Peyer's patch (tissue), 4 donors: ENCODE measurements at regions not wholly inside any gene's neighbourhood (a gene's known extent, or its start where the extent isn't known, plus 50 kb on each side); places are given as distances from the start of the nearest gene placed in this dataset.

Source experiments
- DNase-seq, 3 donors: peaks; one replicate each; pipeline ENCODE4 v3.0.0-alpha.2; 2017 to 2019
- H3K27ac ChIP-seq, 4 donors: fragments of 200-600 bp; sonication (generic); one replicate each; pipeline ENCODE4 v1.5.1; 2016 to 2019
- H3K27me3 ChIP-seq, 2 donors: fragments of 200-600 bp; sonication (generic); one replicate each; pipeline ENCODE4 v1.5.1; 2019
- H3K36me3 ChIP-seq, 3 donors: fragments of 200-600 bp; sonication (generic); one replicate each; pipeline ENCODE4 v1.5.1; 2016 to 2019
- H3K4me1 ChIP-seq, 4 donors: fragments of 200-600 bp; sonication (generic); one replicate each; pipeline ENCODE4 v1.5.1; 2016 to 2019
- H3K4me3 ChIP-seq, 4 donors: fragments of 200-600 bp; sonication (generic); 1 replicate in 3 of 4; 2 replicates in 1 of 4; pipeline ENCODE4 v1.5.1; 2016 to 2019; ENCODE audit warnings: mild to moderate bottlenecking in 1 of 4
- H3K9me3 ChIP-seq, 4 donors: fragments of 200-600 bp; sonication (generic); one replicate each; pipeline ENCODE4 v1.5.1; 2016 to 2019; ENCODE audit warnings: mild to moderate bottlenecking in 1 of 4
- POLR2A ChIP-seq, 2 donors: fragments of 450-650 bp; IDR thresholded peaks; one replicate each; pipeline ENCODE4 v1.5.1; 2017; ENCODE audit warnings: antibody characterized with exemption in 2 of 2, mild to moderate bottlenecking in 2 of 2, moderate library complexity in 2 of 2
- TF ChIP-seq, protein P1 (sequence below), 6 experiments: fragments of 450-650 bp in 4 of 6; fragments of 200-600 bp in 2 of 6; sonication (generic) in 1 of 6; IDR thresholded peaks; one replicate each; pipeline ENCODE4 v1.5.1; 2017 to 2019; ENCODE audit warnings: antibody characterized with exemption in 6 of 6, mild to moderate bottlenecking in 3 of 6, moderate library complexity in 1 of 6

DNA sequence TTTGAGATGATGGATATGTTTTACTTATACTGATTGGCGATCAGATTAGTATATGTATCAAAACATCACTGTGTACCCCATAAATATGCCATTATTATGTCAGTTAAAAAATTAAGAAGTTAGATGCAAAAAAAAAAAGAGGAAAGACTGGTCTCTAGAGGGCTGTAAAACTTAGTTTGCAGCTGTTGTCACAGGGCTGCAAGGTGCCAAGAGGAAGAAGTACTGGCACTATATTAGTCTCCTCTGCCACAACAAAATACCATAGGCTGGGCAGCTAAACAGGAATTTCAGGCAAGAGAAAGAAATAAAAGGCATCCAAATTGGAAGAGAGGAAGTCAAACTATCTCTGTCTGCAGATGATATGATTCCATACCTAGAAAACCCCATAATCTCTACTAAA is 177.8 kb upstream of the PLPP4 start:
- H3K27ac ChIP-seq, result no peak overlapping the region
- no peak for DNase-seq
- TF ChIP-seq, protein P1, sequence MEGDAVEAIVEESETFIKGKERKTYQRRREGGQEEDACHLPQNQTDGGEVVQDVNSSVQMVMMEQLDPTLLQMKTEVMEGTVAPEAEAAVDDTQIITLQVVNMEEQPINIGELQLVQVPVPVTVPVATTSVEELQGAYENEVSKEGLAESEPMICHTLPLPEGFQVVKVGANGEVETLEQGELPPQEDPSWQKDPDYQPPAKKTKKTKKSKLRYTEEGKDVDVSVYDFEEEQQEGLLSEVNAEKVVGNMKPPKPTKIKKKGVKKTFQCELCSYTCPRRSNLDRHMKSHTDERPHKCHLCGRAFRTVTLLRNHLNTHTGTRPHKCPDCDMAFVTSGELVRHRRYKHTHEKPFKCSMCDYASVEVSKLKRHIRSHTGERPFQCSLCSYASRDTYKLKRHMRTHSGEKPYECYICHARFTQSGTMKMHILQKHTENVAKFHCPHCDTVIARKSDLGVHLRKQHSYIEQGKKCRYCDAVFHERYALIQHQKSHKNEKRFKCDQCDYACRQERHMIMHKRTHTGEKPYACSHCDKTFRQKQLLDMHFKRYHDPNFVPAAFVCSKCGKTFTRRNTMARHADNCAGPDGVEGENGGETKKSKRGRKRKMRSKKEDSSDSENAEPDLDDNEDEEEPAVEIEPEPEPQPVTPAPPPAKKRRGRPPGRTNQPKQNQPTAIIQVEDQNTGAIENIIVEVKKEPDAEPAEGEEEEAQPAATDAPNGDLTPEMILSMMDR (IDR thresholded peaks at IDR 0.05), result no peak
- no peak for TF ChIP-seq POLR2A (IDR thresholded peaks at IDR 0.05)
- H3K9me3 ChIP-seq, result no peaks in the 10 kb centered on the region
- H3K4me1 ChIP-seq, result no peaks in the 10 kb centered on the region
- H3K4me3 ChIP-seq, result no peak overlapping the region
- H3K27me3 ChIP-seq, result no peaks in the 10 kb centered on the region
- H3K36me3 ChIP-seq, result no peaks in the 10 kb centered on the region

DNA sequence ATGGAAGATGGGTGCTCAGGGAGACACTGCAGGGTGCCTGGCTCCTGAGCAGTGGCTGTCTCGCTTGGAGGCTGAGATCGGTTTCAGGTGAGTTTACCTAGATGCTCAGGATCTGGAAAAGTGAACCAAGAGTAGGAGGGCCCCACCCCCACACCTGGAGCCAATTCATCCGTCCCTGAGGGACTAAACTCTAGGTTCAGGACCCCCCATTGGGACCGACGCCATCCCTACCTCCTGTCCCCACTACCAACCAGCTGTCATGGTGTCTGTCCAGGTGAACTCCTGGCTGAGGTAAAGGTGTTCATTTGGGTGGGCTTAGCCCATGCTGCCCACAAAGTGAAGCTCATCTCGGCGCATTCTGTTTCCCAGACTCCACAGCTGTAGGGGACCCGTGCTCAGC is 174.6 kb upstream of the PLPP4 start:
- H3K27me3 ChIP-seq, result no peaks in the 10 kb centered on the region
- no peaks in the 10 kb centered on the region for H3K9me3 ChIP-seq
- TF ChIP-seq POLR2A (IDR thresholded peaks at IDR 0.05), result no peak
- TF ChIP-seq, protein P1 (IDR thresholded peaks at IDR 0.05), result no peak
- no peak overlapping the region for H3K27ac ChIP-seq
- no peak for DNase-seq
- H3K4me3 ChIP-seq, result no peak overlapping the region
- H3K36me3 ChIP-seq, result no peaks in the 10 kb centered on the region
- no peaks in the 10 kb centered on the region for H3K4me1 ChIP-seq

DNA sequence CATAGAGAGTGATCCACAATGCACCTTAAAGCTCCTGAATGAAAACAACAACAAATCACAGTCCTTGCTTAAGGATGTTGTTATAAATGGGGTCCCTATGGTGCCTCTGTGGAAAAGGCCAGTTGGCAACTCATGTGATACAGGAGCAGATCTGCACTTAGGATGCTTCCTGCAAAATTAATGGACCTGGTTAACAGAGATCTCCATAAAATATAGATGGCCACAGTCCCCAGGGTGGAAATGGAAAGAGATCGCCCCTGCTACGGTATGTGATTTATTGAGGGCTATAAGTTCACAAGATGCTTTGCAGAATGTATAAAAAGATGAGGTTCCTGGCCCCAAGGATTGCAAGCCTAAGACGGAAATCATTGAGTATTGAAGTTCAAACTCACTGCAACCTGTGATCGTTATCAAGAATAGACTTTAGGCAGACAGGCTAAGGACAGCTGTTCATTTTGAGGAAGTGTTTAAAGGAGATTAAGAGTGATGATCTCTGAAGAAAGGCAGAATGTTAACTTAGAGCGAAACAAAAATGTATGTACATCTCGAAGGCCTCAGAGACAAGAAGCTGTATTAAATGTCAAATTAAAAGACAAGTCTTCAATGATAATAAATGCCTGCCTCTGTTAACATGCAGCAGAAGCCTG is 174.1 kb upstream of the PLPP4 start:
- Histone ChIP-seq H3K4me1 (no peaks in the 10 kb centered on the region), H3K27ac (no peak overlapping the region), H3K4me3 (no peak overlapping the region), H3K9me3 (no peaks in the 10 kb centered on the region), H3K27me3 (no peaks in the 10 kb centered on the region), H3K36me3 (no peaks in the 10 kb centered on the region)
- no peak for TF ChIP-seq POLR2A (IDR thresholded peaks at IDR 0.05)
- TF ChIP-seq, protein P1 (IDR thresholded peaks at IDR 0.05), result no peak
- DNase-seq, result no peak

DNA sequence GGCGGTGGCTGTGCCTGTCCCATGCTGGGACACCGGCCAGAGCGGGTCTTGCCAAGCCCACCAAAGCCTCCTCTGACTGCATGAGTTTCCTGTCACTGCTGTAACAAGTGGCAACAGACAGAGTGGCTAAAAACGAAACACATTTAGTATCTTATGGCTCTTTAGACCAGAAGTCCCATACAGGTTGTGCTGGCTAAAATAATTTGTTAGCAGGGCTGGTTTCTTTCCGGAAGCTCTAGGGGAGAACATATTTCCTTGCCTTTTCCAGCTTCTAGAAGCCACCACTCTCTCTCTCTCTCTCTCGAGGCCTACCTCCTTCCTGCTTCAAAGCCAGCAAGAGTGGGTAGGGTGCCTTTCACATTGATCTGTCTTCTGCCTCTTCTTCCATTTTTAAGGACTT is 171.6 kb upstream of the PLPP4 start:
- H3K27ac ChIP-seq, result no peak overlapping the region
- TF ChIP-seq, protein P1 (IDR thresholded peaks at IDR 0.05), result no peak
- TF ChIP-seq POLR2A (IDR thresholded peaks at IDR 0.05), result no peak
- H3K9me3 ChIP-seq, result no peaks in the 10 kb centered on the region
- DNase-seq, result no peak
- H3K4me3 ChIP-seq, result no peak overlapping the region
- H3K36me3 ChIP-seq, result no peaks in the 10 kb centered on the region
- H3K27me3 ChIP-seq, result no peaks in the 10 kb centered on the region
- H3K4me1 ChIP-seq, result no peaks in the 10 kb centered on the region

DNA sequence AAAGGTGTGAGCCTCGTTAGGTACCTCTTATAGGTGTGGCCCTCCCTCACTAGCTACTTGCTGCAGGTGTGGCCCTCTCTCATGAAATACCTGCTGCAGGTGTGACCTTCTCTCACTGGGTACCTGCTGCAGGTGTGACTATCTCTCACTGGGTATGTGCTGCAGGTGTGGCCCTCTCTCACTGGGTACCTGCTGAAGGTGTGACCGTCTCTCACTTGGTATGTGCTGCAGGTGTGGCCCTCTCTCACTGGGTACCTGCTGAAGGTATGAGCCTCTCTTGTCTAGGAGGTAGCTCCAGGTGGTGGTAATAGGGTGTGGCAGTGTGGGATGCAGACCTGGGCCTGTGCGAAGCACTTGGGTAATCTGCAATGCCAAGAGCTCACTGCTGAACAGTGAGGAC is 170.7 kb upstream of the PLPP4 start:
- no peak for TF ChIP-seq POLR2A (IDR thresholded peaks at IDR 0.05)
- TF ChIP-seq, protein P1 (IDR thresholded peaks at IDR 0.05), result no peak
- Histone ChIP-seq H3K27me3 (no peaks in the 10 kb centered on the region), H3K4me3 (no peak overlapping the region), H3K36me3 (no peaks in the 10 kb centered on the region), H3K4me1 (no peaks in the 10 kb centered on the region), H3K9me3 (no peaks in the 10 kb centered on the region), H3K27ac (no peak overlapping the region)
- no peak for DNase-seq

DNA sequence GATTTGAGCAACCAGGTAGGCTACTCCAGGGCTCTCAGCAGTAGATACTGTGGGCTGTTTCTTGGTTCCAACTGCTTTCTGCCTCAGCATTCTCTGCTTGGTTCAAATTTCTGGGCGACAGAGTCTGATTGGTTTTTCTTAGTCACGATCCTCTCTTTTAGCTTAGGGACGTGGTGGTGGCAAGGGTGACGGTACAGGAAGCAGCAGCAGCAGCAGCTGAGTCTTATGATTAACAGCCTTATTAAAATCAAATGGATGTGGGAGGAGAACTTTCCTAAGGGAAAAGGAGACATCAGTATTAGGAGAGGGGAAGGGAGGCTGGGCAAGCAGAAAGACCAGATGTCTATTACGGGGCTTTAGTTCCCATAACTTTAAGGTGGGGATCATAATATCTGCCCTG is 156.5 kb upstream of the PLPP4 start:
- no peak for TF ChIP-seq POLR2A (IDR thresholded peaks at IDR 0.05)
- TF ChIP-seq, protein P1 (IDR thresholded peaks at IDR 0.05), result no peak
- H3K36me3 ChIP-seq, result no peaks in the 10 kb centered on the region
- no peak overlapping the region for H3K27ac ChIP-seq
- no peaks in the 10 kb centered on the region for H3K9me3 ChIP-seq
- no peak overlapping the region for H3K4me3 ChIP-seq
- H3K27me3 ChIP-seq, result no peaks in the 10 kb centered on the region
- no peaks in the 10 kb centered on the region for H3K4me1 ChIP-seq
- DNase-seq, result no peak
